Testis (tissue), 2 donors: ENCODE measurements at regions not wholly inside any gene's neighbourhood (a gene's known extent, or its start where the extent isn't known, plus 50 kb on each side); places are given as distances from the start of the nearest gene placed in this dataset.

ENCODE experiments used
- CTCF ChIP-seq, 3 experiments: fragments of 450-650 bp in 2 of 3; fragments of 200-600 bp in 1 of 3; sonication (generic) in 1 of 3; IDR thresholded peaks; one replicate each; pipeline ENCODE4 v1.5.1; 2016 to 2019; ENCODE audit warnings: antibody characterized with exemption in 3 of 3, mild to moderate bottlenecking in 2 of 3, moderate library complexity in 1 of 3
- POLR2A ChIP-seq: fragments of 450-650 bp; IDR thresholded peaks from one replicate; pipeline ENCODE4 v1.6.1; 2017; ENCODE audit warnings: antibody characterized with exemption, mild to moderate bottlenecking, moderate library complexity

- TF ChIP-seq CTCF (IDR thresholded peaks at IDR 0.05): no peak
- TF ChIP-seq POLR2A: no peak
Observed at GRCh38 chr18:73739098-73739497, 408.5 kb downstream of the FBXO15 start.
